ENCODE measurements at regions not wholly inside any gene's neighbourhood (a gene's known extent, or its start where the extent isn't known, plus 50 kb on each side); places are given as distances from the start of the nearest gene placed in this dataset.

DNA sequence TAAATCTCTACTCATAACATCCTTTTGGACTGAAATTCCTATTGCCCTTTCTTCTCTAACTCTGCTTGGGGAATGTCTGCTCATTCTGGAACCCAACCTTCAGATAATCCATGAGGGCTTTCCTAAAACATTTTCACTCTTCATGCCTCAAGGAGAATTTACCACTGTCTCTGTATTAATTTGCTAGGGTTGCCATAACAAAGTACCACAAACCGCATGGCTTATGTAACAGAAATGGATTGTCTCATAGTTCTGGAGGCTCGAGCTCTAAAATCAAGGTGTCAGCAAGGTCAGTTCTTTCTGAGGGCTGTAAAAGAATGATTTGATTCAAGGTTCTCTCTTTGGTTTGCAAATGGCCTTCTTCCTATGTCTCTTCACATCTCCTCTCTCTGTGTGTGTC is 209.7 kb downstream of the LACC1 start (continued):
- TF ChIP-seq AGO2 (optimal IDR thresholded peaks at IDR 0.05; ENCODE audit: low read depth, low read length) (no peak), FUBP1 (CRISPR knock-in tag; IDR thresholded peaks at IDR 0.05; ENCODE audit: borderline replicate concordance) (no peak), FOXA3 (CRISPR knock-in tag; IDR thresholded peaks at IDR 0.05) (no peak)

DNA sequence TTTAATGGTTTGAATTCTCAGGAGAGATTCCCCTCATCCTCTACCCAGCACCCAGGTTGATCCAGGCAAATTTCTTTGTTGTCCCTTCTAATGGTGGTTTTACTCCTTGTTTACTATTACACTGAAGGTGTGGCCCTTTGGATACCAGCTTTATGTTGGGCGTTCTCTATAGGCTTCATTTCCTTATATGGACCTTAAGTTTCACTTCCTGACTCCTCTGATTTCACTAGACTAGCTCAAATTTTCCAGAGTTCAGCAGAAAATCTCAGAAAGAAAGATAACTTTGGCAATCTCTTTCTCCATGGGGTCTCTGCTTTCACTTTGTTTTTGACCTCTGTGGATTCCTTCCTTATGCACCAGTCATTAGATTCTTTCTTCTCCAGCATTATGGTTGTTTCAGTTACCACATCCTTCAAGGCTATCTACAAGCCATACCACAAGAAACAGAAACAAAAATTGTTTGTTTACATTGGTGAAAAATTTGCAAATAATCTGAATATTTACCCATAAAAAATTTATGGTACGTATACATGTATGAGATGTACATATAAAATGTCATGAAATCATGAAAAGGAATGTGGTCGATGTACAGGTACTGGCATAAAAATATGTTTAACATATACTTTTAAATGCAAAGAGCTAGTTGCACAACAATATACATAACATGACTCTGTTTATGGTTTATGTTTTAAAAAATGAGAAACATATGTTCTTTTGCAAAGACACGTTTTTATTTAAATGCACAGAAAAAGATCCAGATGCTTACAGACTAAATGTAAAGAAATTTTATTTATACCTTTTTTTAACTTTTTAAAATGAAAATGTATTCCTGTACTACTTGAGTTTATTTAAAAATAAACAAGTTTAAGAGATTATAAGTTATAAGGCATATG is 212.6 kb downstream of the LACC1 start:
- Histone ChIP-seq H3K4me3 (replicated peaks in 1 of 3; ENCODE audit: insufficient read depth in 1 of 3, low read depth in 2 of 3, low read length in 3 of 3) (no peak overlapping the region), H3K27me3 (ENCODE audit: control insufficient read depth in 1 of 2, insufficient read depth in 2 of 2, low read length in 2 of 2) (no peaks in the 10 kb centered on the region), H2AFZ (ENCODE audit: low read length) (no peak overlapping the region), H3K4me2 (ENCODE audit: low read depth, low read length) (no peak overlapping the region), H4K20me1 (ENCODE audit: insufficient read depth, low read length) (no peaks in the 10 kb centered on the region), H3K4me1 (ENCODE audit: insufficient read depth, low read length) (no peaks in the 10 kb centered on the region), H3K9me3 (ENCODE audit: low read length) (no peaks in the 10 kb centered on the region), H3K9ac (ENCODE audit: insufficient read depth, low read depth, low read length) (no peak overlapping the region), H3K36me3 (replicated peaks in 1 of 2; ENCODE audit: control insufficient read depth in 1 of 2, insufficient read depth in 2 of 2, low read length in 2 of 2) (no peaks in the 10 kb centered on the region), H3K27ac (ENCODE audit: extremely low read length, insufficient read depth, low read length) (no peak overlapping the region), H3K79me2 (ENCODE audit: insufficient read depth, low read length) (no peaks in the 10 kb centered on the region)
- DNase-seq (ENCODE audit: low spot score) = no peak
- no peak for FAIRE-seq
- ChIA-PET CTCF (ENCODE audit: low intra/inter-chr PET ratio, low total read pairs) (no interaction called here), POLR2A (no interaction called here)
- in situ Hi-C loops (cut with HindIII; ENCODE audit: extremely low pct_ligation_motif_present, low pct_unique_long_range_greater_than_20kb) = no loop called here
- WGBS (ENCODE audit: low lambda C conversion rate) = 25% methylated on average over 4 of the region's 4 CpGs
- BruUV-seq (replicated peaks) = no TSS peak
- no peak for ATAC-seq
- intact Hi-C loops (cut with micrococcal nuclease; ENCODE audit: unreplicated experiment) = no loop called here
- TF ChIP-seq IKZF1 (IDR thresholded peaks at IDR 0.05) (no peak), ZBTB21 (CRISPR knock-in tag; IDR thresholded peaks at IDR 0.05) (no peak), ZNF552 (CRISPR knock-in tag; IDR thresholded peaks at IDR 0.05; ENCODE audit: borderline replicate concordance) (no peak), ZNF550 (CRISPR knock-in tag; IDR thresholded peaks at IDR 0.05; ENCODE audit: borderline replicate concordance) (no peak)
- TF ChIP-seq, protein P1, sequence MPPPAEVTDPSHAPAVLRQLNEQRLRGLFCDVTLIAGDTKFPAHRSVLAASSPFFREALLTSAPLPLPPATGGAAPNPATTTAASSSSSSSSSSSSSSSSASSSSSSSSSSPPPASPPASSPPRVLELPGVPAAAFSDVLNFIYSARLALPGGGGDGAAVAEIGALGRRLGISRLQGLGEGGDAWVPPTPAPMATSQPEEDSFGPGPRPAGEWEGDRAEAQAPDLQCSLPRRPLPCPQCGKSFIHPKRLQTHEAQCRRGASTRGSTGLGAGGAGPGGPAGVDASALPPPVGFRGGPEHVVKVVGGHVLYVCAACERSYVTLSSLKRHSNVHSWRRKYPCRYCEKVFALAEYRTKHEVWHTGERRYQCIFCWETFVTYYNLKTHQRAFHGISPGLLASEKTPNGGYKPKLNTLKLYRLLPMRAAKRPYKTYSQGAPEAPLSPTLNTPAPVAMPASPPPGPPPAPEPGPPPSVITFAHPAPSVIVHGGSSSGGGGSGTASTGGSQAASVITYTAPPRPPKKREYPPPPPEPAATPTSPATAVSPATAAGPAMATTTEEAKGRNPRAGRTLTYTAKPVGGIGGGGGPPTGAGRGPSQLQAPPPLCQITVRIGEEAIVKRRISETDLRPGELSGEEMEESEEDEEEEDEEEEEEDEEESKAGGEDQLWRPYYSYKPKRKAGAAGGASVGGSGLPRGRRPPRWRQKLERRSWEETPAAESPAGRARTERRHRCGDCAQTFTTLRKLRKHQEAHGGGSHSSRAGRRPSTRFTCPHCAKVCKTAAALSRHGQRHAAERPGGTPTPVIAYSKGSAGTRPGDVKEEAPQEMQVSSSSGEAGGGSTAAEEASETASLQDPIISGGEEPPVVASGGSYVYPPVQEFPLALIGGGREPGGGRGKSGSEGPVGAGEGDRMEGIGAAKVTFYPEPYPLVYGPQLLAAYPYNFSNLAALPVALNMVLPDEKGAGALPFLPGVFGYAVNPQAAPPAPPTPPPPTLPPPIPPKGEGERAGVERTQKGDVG (CRISPR knock-in tag; IDR thresholded peaks at IDR 0.05; ENCODE audit: borderline replicate concordance) = no peak
- TF ChIP-seq, protein P2, sequence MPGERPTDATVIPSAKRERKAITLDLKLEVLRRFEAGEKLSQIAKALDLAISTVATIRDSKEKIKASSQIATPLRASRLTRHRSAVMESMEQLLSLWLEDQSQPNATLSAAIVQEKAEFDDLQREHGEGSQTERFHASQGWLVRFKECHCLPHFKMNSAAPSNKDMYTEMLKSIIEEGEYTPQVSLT (CRISPR knock-in tag; IDR thresholded peaks at IDR 0.05; ENCODE audit: borderline replicate concordance, low read depth) = no peak
- TF ChIP-seq, protein P3, sequence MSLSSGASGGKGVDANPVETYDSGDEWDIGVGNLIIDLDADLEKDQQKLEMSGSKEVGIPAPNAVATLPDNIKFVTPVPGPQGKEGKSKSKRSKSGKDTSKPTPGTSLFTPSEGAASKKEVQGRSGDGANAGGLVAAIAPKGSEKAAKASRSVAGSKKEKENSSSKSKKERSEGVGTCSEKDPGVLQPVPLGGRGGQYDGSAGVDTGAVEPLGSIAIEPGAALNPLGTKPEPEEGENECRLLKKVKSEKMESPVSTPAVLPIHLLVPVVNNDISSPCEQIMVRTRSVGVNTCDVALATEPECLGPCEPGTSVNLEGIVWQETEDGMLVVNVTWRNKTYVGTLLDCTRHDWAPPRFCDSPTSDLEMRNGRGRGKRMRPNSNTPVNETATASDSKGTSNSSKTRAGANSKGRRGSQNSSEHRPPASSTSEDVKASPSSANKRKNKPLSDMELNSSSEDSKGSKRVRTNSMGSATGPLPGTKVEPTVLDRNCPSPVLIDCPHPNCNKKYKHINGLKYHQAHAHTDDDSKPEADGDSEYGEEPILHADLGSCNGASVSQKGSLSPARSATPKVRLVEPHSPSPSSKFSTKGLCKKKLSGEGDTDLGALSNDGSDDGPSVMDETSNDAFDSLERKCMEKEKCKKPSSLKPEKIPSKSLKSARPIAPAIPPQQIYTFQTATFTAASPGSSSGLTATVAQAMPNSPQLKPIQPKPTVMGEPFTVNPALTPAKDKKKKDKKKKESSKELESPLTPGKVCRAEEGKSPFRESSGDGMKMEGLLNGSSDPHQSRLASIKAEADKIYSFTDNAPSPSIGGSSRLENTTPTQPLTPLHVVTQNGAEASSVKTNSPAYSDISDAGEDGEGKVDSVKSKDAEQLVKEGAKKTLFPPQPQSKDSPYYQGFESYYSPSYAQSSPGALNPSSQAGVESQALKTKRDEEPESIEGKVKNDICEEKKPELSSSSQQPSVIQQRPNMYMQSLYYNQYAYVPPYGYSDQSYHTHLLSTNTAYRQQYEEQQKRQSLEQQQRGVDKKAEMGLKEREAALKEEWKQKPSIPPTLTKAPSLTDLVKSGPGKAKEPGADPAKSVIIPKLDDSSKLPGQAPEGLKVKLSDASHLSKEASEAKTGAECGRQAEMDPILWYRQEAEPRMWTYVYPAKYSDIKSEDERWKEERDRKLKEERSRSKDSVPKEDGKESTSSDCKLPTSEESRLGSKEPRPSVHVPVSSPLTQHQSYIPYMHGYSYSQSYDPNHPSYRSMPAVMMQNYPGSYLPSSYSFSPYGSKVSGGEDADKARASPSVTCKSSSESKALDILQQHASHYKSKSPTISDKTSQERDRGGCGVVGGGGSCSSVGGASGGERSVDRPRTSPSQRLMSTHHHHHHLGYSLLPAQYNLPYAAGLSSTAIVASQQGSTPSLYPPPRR (CRISPR knock-in tag; IDR thresholded peaks at IDR 0.05; ENCODE audit: borderline replicate concordance) = no peak
